Upper lobe of right lung (tissue), 1 donor: ENCODE measurements at regions not wholly inside any gene's neighbourhood (a gene's known extent, or its start where the extent isn't known, plus 50 kb on each side); places are given as distances from the start of the nearest gene placed in this dataset.

ENCODE experiments used
- ATAC-seq: fragments of 200-7000 bp; cut with Tn5 transposase; one replicate; pipeline ENCODE4 v1.9.1; 2020; ENCODE audit warnings: mild to moderate bottlenecking, moderate library complexity
- DNase-seq: peaks from one replicate; pipeline ENCODE4 v3.0.0-alpha.2; 2020
- H3K27ac ChIP-seq: fragments of 200-600 bp; one replicate; pipeline ENCODE4 v1.8.0; 2022
- H3K27me3 ChIP-seq: fragments of 200-600 bp; one replicate; pipeline ENCODE4 v1.8.0; 2022; ENCODE audit warnings: mild to moderate bottlenecking
- H3K36me3 ChIP-seq: fragments of 200-600 bp; one replicate; pipeline ENCODE4 v1.8.0; 2022
- H3K4me1 ChIP-seq: fragments of 200-600 bp; one replicate; pipeline ENCODE4 v1.8.0; 2022
- H3K4me3 ChIP-seq: fragments of 200-600 bp; one replicate; pipeline ENCODE4 v1.8.0; 2022; ENCODE audit warnings: mild to moderate bottlenecking
- H3K9me3 ChIP-seq: fragments of 200-600 bp; one replicate; pipeline ENCODE4 v1.8.0; 2022
- CTCF ChIP-seq: fragments of 200-600 bp; IDR thresholded peaks from one replicate; pipeline ENCODE4 v1.8.0; 2022; ENCODE audit warnings: antibody characterized with exemption
- intact Hi-C: fragments of 100-400 bp; cut with DNase I; formaldehyde crosslinking; loops from one replicate; pipeline ENCODE4 v1.11.0; 2022
- donor health status: DM: no; HTN: yes; CAD: no; lungs with severe emphysema.

- peak; percentile 41 for DNase-seq
- no peaks in the 10 kb centered on the region for H3K36me3 ChIP-seq
Measured at GRCh38 chr20:24817351-24817750, 131.7 kb upstream of the CST7 start.

GRCh38 chr20:24818056-24818455 is 131.0 kb upstream of the CST7 start:
- no peaks in the 10 kb centered on the region for H3K9me3 ChIP-seq
- no peak for DNase-seq
- ATAC-seq: no peak
- H3K4me3 ChIP-seq: no peak overlapping the region
- TF ChIP-seq CTCF: no peak
- no peaks in the 10 kb centered on the region for H3K27me3 ChIP-seq
- intact Hi-C loops: no loop called here
- H3K27ac ChIP-seq: no peak overlapping the region
- no peaks in the 10 kb centered on the region for H3K36me3 ChIP-seq
- H3K4me1 ChIP-seq: no peaks in the 10 kb centered on the region

More at GRCh38 chr20:24817351-24817750, 131.7 kb upstream of the CST7 start:
- no peaks in the 10 kb centered on the region for H3K4me1 ChIP-seq
- no peak for ATAC-seq
- H3K27me3 ChIP-seq: no peaks in the 10 kb centered on the region
- H3K9me3 ChIP-seq: no peaks in the 10 kb centered on the region
- no peak overlapping the region for H3K27ac ChIP-seq
- H3K4me3 ChIP-seq: no peak overlapping the region
- no peak for TF ChIP-seq CTCF
- intact Hi-C loops: no loop called here

GRCh38 chr20:24819331-24819965 is 129.6 kb upstream of the CST7 start:
- Histone ChIP-seq H3K36me3 (no peaks in the 10 kb centered on the region), H3K27me3 (no peaks in the 10 kb centered on the region), H3K4me1 (no peaks in the 10 kb centered on the region), H3K9me3 (no peaks in the 10 kb centered on the region), H3K4me3 (no peak overlapping the region), H3K27ac (no peak overlapping the region)
- peak; percentile 57 for DNase-seq
- intact Hi-C loops: no loop called here
- no peak for ATAC-seq
- TF ChIP-seq CTCF: no peak

- Histone ChIP-seq H3K27ac (no peak overlapping the region), H3K9me3 (no peaks in the 10 kb centered on the region), H3K4me1 (no peaks in the 10 kb centered on the region), H3K36me3 (no peaks in the 10 kb centered on the region), H3K27me3 (no peaks in the 10 kb centered on the region), H3K4me3 (no peak overlapping the region)
- DNase-seq (peak; percentile 19), ATAC-seq (no peak)
- TF ChIP-seq CTCF: no peak
- intact Hi-C loops: no loop called here
Measured at GRCh38 chr20:24820345-24820744, 128.7 kb upstream of the CST7 start.

- H3K4me1 ChIP-seq: no peaks in the 10 kb centered on the region
- H3K27ac ChIP-seq: no peak overlapping the region
- intact Hi-C loops: no loop called here
- no peak for TF ChIP-seq CTCF
- H3K4me3 ChIP-seq: no peak overlapping the region
- no peaks in the 10 kb centered on the region for H3K27me3 ChIP-seq
- no peaks in the 10 kb centered on the region for H3K9me3 ChIP-seq
- DNase-seq: peak; percentile 41
- ATAC-seq: no peak
- H3K36me3 ChIP-seq: no peaks in the 10 kb centered on the region
Measured at GRCh38 chr20:24821391-24821790, 127.7 kb upstream of the CST7 start.
